GM23248 (cell line): ENCODE measurements at regions not wholly inside any gene's neighbourhood (a gene's known extent, or its start where the extent isn't known, plus 50 kb on each side); places are given as distances from the start of the nearest gene placed in this dataset.

Source experiments
- DNase-seq: peaks from one replicate; pipeline ENCODE4 v3.0.0-alpha.2; 2015
- H2AFZ ChIP-seq: fragments of 200-600 bp; sonication (generic); 2 replicates; pipeline ENCODE4 v1.6.1; 2016; ENCODE audit warnings: antibody characterized with exemption
- H3F3A ChIP-seq: fragments of 200-600 bp; sonication (generic); 2 replicates; pipeline ENCODE4 v1.6.1; 2016; ENCODE audit warnings: mild to moderate bottlenecking, antibody characterized with exemption, mixed run types; ENCODE audit not compliant: insufficient read depth
- H3K27ac ChIP-seq: fragments of 200-600 bp; sonication (generic); 2 replicates; pipeline ENCODE4 v1.5.1; 2016; ENCODE audit warnings: mild to moderate bottlenecking
- H3K27me3 ChIP-seq: fragments of 200-600 bp; sonication (generic); replicated peaks from 2 replicates; pipeline ENCODE4 v1.6.1; 2016; ENCODE audit warnings: mild to moderate bottlenecking; ENCODE audit not compliant: insufficient read depth
- H3K36me3 ChIP-seq: fragments of 200-600 bp; sonication (generic); 2 replicates; pipeline ENCODE4 v1.6.1; 2016; ENCODE audit warnings: low read depth, mild to moderate bottlenecking
- H3K4me1 ChIP-seq: fragments of 200-600 bp; sonication (generic); 2 replicates; pipeline ENCODE4 v1.6.1; 2016; ENCODE audit warnings: mild to moderate bottlenecking; ENCODE audit not compliant: insufficient read depth
- H3K4me2 ChIP-seq: fragments of 200-600 bp; sonication (generic); one replicate; pipeline ENCODE4 v1.6.1; 2016; ENCODE audit warnings: mild to moderate bottlenecking; ENCODE audit not compliant: unreplicated experiment
- H3K4me3 ChIP-seq: fragments of 200-600 bp; sonication (generic); 2 replicates; pipeline ENCODE4 v1.5.1; 2016; ENCODE audit warnings: mild to moderate bottlenecking
- H3K79me2 ChIP-seq: fragments of 200-600 bp; sonication (generic); 2 replicates; pipeline ENCODE4 v1.6.1; 2016; ENCODE audit warnings: mild to moderate bottlenecking; ENCODE audit not compliant: insufficient read depth
- H3K9ac ChIP-seq: fragments of 200-600 bp; sonication (generic); 2 replicates; pipeline ENCODE4 v1.6.1; 2016; ENCODE audit warnings: mild to moderate bottlenecking
- H3K9me2 ChIP-seq: fragments of 200-600 bp; sonication (generic); 2 replicates; pipeline ENCODE4 v1.6.1; 2016; ENCODE audit warnings: mixed run types, mild to moderate bottlenecking, moderate library complexity; ENCODE audit not compliant: insufficient read depth
- H3K9me3 ChIP-seq: fragments of 200-600 bp; sonication (generic); one replicate; pipeline ENCODE4 v1.6.1; 2017; ENCODE audit warnings: low read depth
- H4K20me1 ChIP-seq: fragments of 200-600 bp; sonication (generic); 2 replicates; pipeline ENCODE4 v1.6.0; 2016; ENCODE audit not compliant: insufficient read depth
- EZH2 ChIP-seq: fragments of 200-600 bp; sonication (generic); IDR thresholded peaks from 2 replicates; pipeline ENCODE4 v1.6.1; 2018; ENCODE audit warnings: antibody characterized with exemption, mild to moderate bottlenecking; ENCODE audit not compliant: insufficient read depth, poor library complexity, severe bottlenecking
- EZH2phosphoT487 ChIP-seq: fragments of 200-600 bp; sonication (generic); IDR thresholded peaks from 2 replicates; pipeline ENCODE4 v1.6.1; 2018; ENCODE audit warnings: antibody characterized with exemption, moderate library complexity, mild to moderate bottlenecking, low read depth; ENCODE audit not compliant: insufficient read depth
- WGBS, 2 experiments: methylation state at CpG; one replicate each; pipeline ENCODE4 v1.1.6; 2015 to 2017; ENCODE audit warnings: low lambda C conversion rate in 2 of 2, low coverage in 1 of 2; ENCODE audit errors: missing lambda C conversion rate in 2 of 2; 5-methylcytosine and 5-hydroxymethylcytosine counted together
- in situ Hi-C: fragments of 300-500 bp; cut with MboI; formaldehyde crosslinking; loops from 2 replicates; pipeline ENCODE4 v1.15.0; 2020

DNA sequence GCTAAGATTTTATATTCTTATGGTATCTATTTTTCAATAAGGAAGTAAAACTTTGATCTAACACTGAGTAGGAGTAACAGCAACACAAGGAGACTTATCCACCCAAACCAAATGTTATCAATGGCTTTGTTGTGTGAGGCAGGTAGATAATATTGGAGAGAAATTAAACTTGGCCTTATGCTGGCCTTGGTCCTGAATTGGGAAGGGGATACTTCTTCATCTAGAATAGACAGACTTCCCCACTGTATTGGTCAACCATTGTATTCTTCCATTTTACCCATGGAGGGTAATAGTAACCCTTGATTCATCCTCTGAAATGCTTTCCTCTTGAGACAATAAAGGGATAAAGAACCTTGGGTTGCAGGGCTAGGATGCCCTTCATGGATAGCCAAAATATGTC, 76.3 kb upstream of the ANKFN1 start:
- H4K20me1 ChIP-seq, result no peaks in the 10 kb centered on the region
- no peaks in the 10 kb centered on the region for H3K9me2 ChIP-seq
- H3K4me2 ChIP-seq, result no peak overlapping the region
- H3K4me1 ChIP-seq, result no peaks in the 10 kb centered on the region
- DNase-seq, result no peak
- H3K27me3 ChIP-seq, result no peaks in the 10 kb centered on the region
- no peak overlapping the region for H2AFZ ChIP-seq
- in situ Hi-C loops, result no loop called here
- H3K36me3 ChIP-seq, result no peaks in the 10 kb centered on the region
- no peak overlapping the region for H3K27ac ChIP-seq
- H3K9me3 ChIP-seq, result no peaks in the 10 kb centered on the region
- no peak overlapping the region for H3K4me3 ChIP-seq
- TF ChIP-seq EZH2phosphoT487, result no peak
- no peak for TF ChIP-seq EZH2
- no peak overlapping the region for H3K9ac ChIP-seq
- H3F3A ChIP-seq, result no peaks in the 10 kb centered on the region
- no peaks in the 10 kb centered on the region for H3K79me2 ChIP-seq

DNA sequence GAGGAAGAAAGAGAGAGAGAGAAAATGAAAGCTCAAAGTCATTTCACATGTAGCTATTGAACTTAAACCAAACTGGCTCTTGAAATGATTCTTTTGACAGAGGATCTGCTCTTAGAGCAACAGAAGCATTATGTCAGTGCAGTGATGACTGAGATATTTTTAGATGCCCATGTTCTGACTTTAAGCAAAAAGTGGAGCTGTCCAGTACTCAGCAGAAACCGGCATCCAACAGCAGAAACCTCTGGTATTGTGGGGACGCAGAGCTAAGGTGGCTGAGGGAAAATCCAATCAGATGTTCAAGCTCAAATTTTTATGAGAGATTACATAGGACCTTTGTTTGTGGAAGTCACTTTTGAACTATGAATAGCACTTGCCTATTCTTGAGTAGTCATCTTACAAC, 69.8 kb upstream of the ANKFN1 start:
- no peak overlapping the region for H2AFZ ChIP-seq
- H3K27ac ChIP-seq, result no peak overlapping the region
- no peak for TF ChIP-seq EZH2
- no peak for TF ChIP-seq EZH2phosphoT487
- no peaks in the 10 kb centered on the region for H3F3A ChIP-seq
- no peaks in the 10 kb centered on the region for H3K9me3 ChIP-seq
- H3K27me3 ChIP-seq, result no peaks in the 10 kb centered on the region
- H3K36me3 ChIP-seq, result no peaks in the 10 kb centered on the region
- in situ Hi-C loops, result no loop called here
- H4K20me1 ChIP-seq, result no peaks in the 10 kb centered on the region
- no peak overlapping the region for H3K9ac ChIP-seq
- no peaks in the 10 kb centered on the region for H3K79me2 ChIP-seq
- H3K4me3 ChIP-seq, result no peak overlapping the region
- 29 to 60% methylated on average over 2 of the region's 2 CpGs for WGBS, 2 experiments
- no peak for DNase-seq
- H3K9me2 ChIP-seq, result no peaks in the 10 kb centered on the region
- no peaks in the 10 kb centered on the region for H3K4me1 ChIP-seq
- H3K4me2 ChIP-seq, result no peak overlapping the region

DNA sequence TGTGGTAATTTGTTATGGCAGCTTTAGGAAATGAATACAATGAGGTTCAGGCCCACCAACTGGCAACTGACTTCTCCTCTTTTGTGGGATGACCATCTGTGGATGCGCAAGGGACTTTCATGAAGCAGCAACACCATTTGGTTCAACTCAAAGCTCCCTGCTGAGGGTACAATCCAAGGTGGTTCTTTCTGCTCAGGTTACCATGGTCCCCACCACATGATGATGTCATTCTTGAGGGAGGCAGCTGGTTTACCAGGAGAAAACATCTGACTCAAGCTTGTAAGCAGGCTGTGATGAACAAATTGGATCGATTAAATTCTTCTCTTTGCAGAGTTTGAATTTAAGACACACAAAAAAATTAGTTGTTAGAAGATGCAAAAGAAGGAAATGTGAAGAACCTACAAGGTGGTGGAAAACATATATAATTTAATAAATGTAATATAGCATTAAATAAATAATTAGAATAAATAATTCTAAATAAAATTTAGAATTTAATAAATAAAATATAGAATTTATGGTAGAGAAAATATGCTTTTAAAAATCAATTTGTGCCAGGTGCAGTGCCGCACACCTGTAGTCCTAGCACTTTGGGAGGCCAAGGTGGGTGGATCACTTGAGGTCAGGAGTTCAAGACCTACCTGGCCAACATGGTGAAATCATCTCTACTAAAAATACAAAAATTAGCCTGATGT, 67.6 kb upstream of the ANKFN1 start:
- Histone ChIP-seq H3K27ac (no peak overlapping the region), H3K36me3 (no peaks in the 10 kb centered on the region), H3K4me2 (no peak overlapping the region), H3F3A (no peaks in the 10 kb centered on the region), H2AFZ (no peak overlapping the region), H4K20me1 (no peaks in the 10 kb centered on the region), H3K27me3 (peaks cover 2% of the 10 kb centered on the region; the same call in 1 of the 2 replicates), H3K9ac (no peak overlapping the region), H3K4me3 (no peak overlapping the region), H3K9me2 (no peaks in the 10 kb centered on the region), H3K4me1 (no peaks in the 10 kb centered on the region), H3K9me3 (no peaks in the 10 kb centered on the region), H3K79me2 (no peaks in the 10 kb centered on the region)
- no peak for DNase-seq
- WGBS, 2 experiments, result 59 to 63% methylated on average over 3 of the region's 3 CpGs
- TF ChIP-seq EZH2 (no peak), EZH2phosphoT487 (no peak)
- in situ Hi-C loops, result no loop called here

DNA sequence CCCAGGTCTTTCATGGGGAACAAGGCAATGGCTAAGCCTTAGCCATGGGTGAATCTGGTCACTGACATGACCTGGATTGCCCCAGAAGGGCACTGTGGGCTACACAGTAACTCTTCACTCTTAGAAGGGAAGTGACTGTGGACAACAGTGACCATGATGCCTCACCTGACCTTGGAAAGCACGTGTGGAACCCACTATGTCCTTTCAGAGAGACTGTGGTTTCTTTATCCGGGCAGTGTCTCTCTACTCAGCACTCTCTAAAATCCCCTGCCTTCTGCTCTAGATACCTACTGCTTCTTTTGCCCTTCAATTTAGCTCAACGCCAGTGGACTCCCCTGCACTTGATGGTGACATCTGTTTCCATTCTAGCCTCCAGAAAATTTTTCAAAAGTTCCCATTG, 66.1 kb upstream of the ANKFN1 start:
- Histone ChIP-seq H3K4me3 (no peak overlapping the region), H3K9me2 (no peaks in the 10 kb centered on the region), H3K79me2 (no peaks in the 10 kb centered on the region), H4K20me1 (no peaks in the 10 kb centered on the region), H3K27ac (no peak overlapping the region), H3F3A (no peaks in the 10 kb centered on the region), H3K27me3 (peaks cover 10% of the 10 kb centered on the region), H3K4me1 (no peaks in the 10 kb centered on the region), H3K9me3 (no peaks in the 10 kb centered on the region), H2AFZ (no peak overlapping the region), H3K36me3 (no peaks in the 10 kb centered on the region), H3K4me2 (no peak overlapping the region), H3K9ac (no peak overlapping the region)
- in situ Hi-C loops, result no loop called here
- 13 to 14% methylated on average over 3 of the region's 3 CpGs for WGBS, 2 experiments
- TF ChIP-seq EZH2phosphoT487 (no peak), EZH2 (no peak)
- no peak for DNase-seq
